HL-60 (cell line): ENCODE measurements at regions not wholly inside any gene's neighbourhood (a gene's known extent, or its start where the extent isn't known, plus 50 kb on each side); places are given as distances from the start of the nearest gene placed in this dataset.

ENCODE experiments used
- GABPA ChIP-seq: IDR thresholded peaks from 2 replicates; pipeline ENCODE4 v1.6.1; 2012; ENCODE audit warnings: low read depth
- POLR2AphosphoS5 ChIP-seq: IDR thresholded peaks from 2 replicates; pipeline ENCODE4 v1.6.1; 2012; ENCODE audit warnings: low read depth
- SPI1 ChIP-seq: IDR thresholded peaks from 2 replicates; pipeline ENCODE4 v1.6.1; 2012; ENCODE audit warnings: low read depth, mild to moderate bottlenecking, borderline replicate concordance
- TF ChIP-seq, protein P1 (sequence below): IDR thresholded peaks from one replicate; pipeline ENCODE4 v1.5.1; 2011; ENCODE audit warnings: low read length, control low read depth, inconsistent platforms; ENCODE audit not compliant: insufficient read depth

DNA sequence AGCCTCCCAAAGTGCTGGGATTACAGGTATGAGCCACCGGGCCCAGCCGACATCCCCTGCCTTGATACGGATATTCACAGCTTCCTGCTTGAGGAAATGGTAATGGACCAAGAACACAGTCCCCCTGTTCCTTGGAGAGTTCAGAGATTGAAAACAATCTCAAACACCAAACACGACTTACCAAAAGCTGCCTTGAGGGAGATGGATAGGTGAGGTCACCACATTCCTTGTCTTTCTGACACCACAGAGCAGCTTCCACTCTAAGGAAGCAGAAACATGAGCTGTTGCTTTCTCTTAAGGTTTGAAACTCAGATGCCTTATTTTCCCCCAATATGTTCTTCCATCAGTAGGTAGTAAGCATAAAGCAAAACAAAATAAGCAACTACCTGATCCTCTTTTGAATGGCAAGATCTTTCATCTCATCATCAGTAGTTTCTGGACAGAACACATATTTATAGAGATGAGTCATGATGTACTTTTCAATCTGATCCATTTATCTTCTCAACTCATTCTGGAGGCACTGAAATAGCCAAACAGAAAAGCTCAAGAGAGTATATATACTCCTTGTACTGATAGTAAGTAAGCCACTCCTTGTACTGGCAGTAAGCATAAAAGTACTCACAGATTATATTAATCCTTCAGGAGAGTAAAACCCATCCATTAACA is 199.1 kb upstream of the KCTD7 start:
- TF ChIP-seq, protein P1, sequence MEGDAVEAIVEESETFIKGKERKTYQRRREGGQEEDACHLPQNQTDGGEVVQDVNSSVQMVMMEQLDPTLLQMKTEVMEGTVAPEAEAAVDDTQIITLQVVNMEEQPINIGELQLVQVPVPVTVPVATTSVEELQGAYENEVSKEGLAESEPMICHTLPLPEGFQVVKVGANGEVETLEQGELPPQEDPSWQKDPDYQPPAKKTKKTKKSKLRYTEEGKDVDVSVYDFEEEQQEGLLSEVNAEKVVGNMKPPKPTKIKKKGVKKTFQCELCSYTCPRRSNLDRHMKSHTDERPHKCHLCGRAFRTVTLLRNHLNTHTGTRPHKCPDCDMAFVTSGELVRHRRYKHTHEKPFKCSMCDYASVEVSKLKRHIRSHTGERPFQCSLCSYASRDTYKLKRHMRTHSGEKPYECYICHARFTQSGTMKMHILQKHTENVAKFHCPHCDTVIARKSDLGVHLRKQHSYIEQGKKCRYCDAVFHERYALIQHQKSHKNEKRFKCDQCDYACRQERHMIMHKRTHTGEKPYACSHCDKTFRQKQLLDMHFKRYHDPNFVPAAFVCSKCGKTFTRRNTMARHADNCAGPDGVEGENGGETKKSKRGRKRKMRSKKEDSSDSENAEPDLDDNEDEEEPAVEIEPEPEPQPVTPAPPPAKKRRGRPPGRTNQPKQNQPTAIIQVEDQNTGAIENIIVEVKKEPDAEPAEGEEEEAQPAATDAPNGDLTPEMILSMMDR: no peak
- TF ChIP-seq GABPA: no peak
- TF ChIP-seq POLR2AphosphoS5: no peak
- TF ChIP-seq SPI1: no peak
